ACC112 (cell line): ENCODE measurements at regions not wholly inside any gene's neighbourhood (a gene's known extent, or its start where the extent isn't known, plus 50 kb on each side); places are given as distances from the start of the nearest gene placed in this dataset.

Experiments
- H2AFZ ChIP-seq: fragments of 200-600 bp; sonication (generic); one replicate; pipeline ENCODE4 v1.6.0; 2017; ENCODE audit warnings: antibody characterized with exemption, low read length; ENCODE audit not compliant: unreplicated experiment
- H3K27ac ChIP-seq: fragments of 200-600 bp; sonication (generic); 2 replicates; pipeline ENCODE4 v1.5.1; 2014; ENCODE audit warnings: low read depth, mild to moderate bottlenecking, antibody characterized with exemption, low read length, moderate library complexity
- H3K27me3 ChIP-seq: fragments of 200-600 bp; sonication (generic); 2 replicates; pipeline ENCODE4 v1.6.1; 2014; ENCODE audit warnings: mild to moderate bottlenecking, antibody characterized with exemption, low read length, moderate library complexity, mixed read lengths; ENCODE audit not compliant: insufficient read depth
- H3K36me3 ChIP-seq: fragments of 200-600 bp; sonication (generic); 2 replicates; pipeline ENCODE4 v1.6.1; 2016; ENCODE audit warnings: mild to moderate bottlenecking, antibody characterized with exemption, low read length, moderate library complexity, mixed read lengths; ENCODE audit not compliant: insufficient read depth
- H3K4me1 ChIP-seq: fragments of 200-600 bp; sonication (generic); one replicate; pipeline ENCODE4 v1.6.1; 2016; ENCODE audit warnings: low read length, mixed read lengths; ENCODE audit not compliant: insufficient read depth, unreplicated experiment, control insufficient read depth
- H3K4me3 ChIP-seq: fragments of 200-600 bp; sonication (generic); 2 replicates; pipeline ENCODE4 v1.5.1; 2014; ENCODE audit warnings: mild to moderate bottlenecking, low read depth, low read length
- H3K79me2 ChIP-seq: fragments of 200-600 bp; sonication (generic); one replicate; pipeline ENCODE4 v1.6.0; 2016; ENCODE audit warnings: low read length; ENCODE audit not compliant: control insufficient read depth, unreplicated experiment, insufficient read depth

GRCh38 chr2:22485486-22485885 is 899.5 kb upstream of the KLHL29 start:
- H3K79me2 ChIP-seq = no peaks in the 10 kb centered on the region

GRCh38 chr2:22486343-22486742 is 898.6 kb upstream of the KLHL29 start:
- Histone ChIP-seq H2AFZ (no peak overlapping the region), H3K79me2 (no peaks in the 10 kb centered on the region), H3K27me3 (no peaks in the 10 kb centered on the region), H3K27ac (no peak overlapping the region), H3K4me1 (no peaks in the 10 kb centered on the region), H3K36me3 (no peaks in the 10 kb centered on the region), H3K4me3 (no peak overlapping the region)

More at GRCh38 chr2:22485486-22485885, 899.5 kb upstream of the KLHL29 start:
- H2AFZ ChIP-seq = no peak overlapping the region
- no peaks in the 10 kb centered on the region for H3K27me3 ChIP-seq
- H3K4me1 ChIP-seq = no peaks in the 10 kb centered on the region
- H3K36me3 ChIP-seq = no peaks in the 10 kb centered on the region
- H3K4me3 ChIP-seq = no peak overlapping the region
- H3K27ac ChIP-seq = no peak overlapping the region

GRCh38 chr2:22487036-22487435 is 897.9 kb upstream of the KLHL29 start:
- Histone ChIP-seq H3K36me3 (no peaks in the 10 kb centered on the region), H3K4me1 (no peaks in the 10 kb centered on the region), H2AFZ (no peak overlapping the region), H3K79me2 (no peaks in the 10 kb centered on the region), H3K27me3 (no peaks in the 10 kb centered on the region), H3K27ac (no peak overlapping the region), H3K4me3 (no peak overlapping the region)

- H3K4me3 ChIP-seq = no peak overlapping the region
- no peaks in the 10 kb centered on the region for H3K4me1 ChIP-seq
- H3K79me2 ChIP-seq = no peaks in the 10 kb centered on the region
- H2AFZ ChIP-seq = no peak overlapping the region
- H3K27ac ChIP-seq = no peak overlapping the region
- H3K27me3 ChIP-seq = no peaks in the 10 kb centered on the region
- H3K36me3 ChIP-seq = no peaks in the 10 kb centered on the region
Measured at GRCh38 chr2:22487541-22487940, 897.4 kb upstream of the KLHL29 start.

GRCh38 chr2:22491442-22491841 is 893.5 kb upstream of the KLHL29 start:
- Histone ChIP-seq H3K4me3 (no peak overlapping the region), H3K36me3 (no peaks in the 10 kb centered on the region), H3K27me3 (no peaks in the 10 kb centered on the region), H3K79me2 (no peaks in the 10 kb centered on the region), H3K4me1 (no peaks in the 10 kb centered on the region), H2AFZ (no peak overlapping the region), H3K27ac (no peak overlapping the region)

GRCh38 chr2:22494156-22494555 is 890.8 kb upstream of the KLHL29 start:
- Histone ChIP-seq H2AFZ (no peak overlapping the region), H3K4me3 (no peak overlapping the region), H3K27ac (no peak overlapping the region), H3K4me1 (no peaks in the 10 kb centered on the region), H3K36me3 (no peaks in the 10 kb centered on the region), H3K79me2 (no peaks in the 10 kb centered on the region), H3K27me3 (no peaks in the 10 kb centered on the region)

GRCh38 chr2:22497064-22497463 is 887.9 kb upstream of the KLHL29 start:
- Histone ChIP-seq H3K36me3 (no peaks in the 10 kb centered on the region), H2AFZ (no peak overlapping the region), H3K4me1 (no peaks in the 10 kb centered on the region), H3K27me3 (no peaks in the 10 kb centered on the region), H3K79me2 (no peaks in the 10 kb centered on the region), H3K27ac (no peak overlapping the region), H3K4me3 (no peak overlapping the region)

- no peaks in the 10 kb centered on the region for H3K79me2 ChIP-seq
- H3K27ac ChIP-seq = no peak overlapping the region
- H2AFZ ChIP-seq = no peak overlapping the region
- no peak overlapping the region for H3K4me3 ChIP-seq
- H3K4me1 ChIP-seq = no peaks in the 10 kb centered on the region
- H3K27me3 ChIP-seq = no peaks in the 10 kb centered on the region
- no peaks in the 10 kb centered on the region for H3K36me3 ChIP-seq
Measured at GRCh38 chr2:22497789-22498188, 887.2 kb upstream of the KLHL29 start.

- Histone ChIP-seq H3K36me3 (no peaks in the 10 kb centered on the region), H3K4me3 (no peak overlapping the region), H3K27me3 (no peaks in the 10 kb centered on the region), H3K27ac (no peak overlapping the region), H3K4me1 (no peaks in the 10 kb centered on the region), H3K79me2 (no peaks in the 10 kb centered on the region), H2AFZ (no peak overlapping the region)
Measured at GRCh38 chr2:22499082-22499839, 885.7 kb upstream of the KLHL29 start.

- H3K36me3 ChIP-seq = no peaks in the 10 kb centered on the region
Measured at GRCh38 chr2:22500555-22500935, 884.4 kb upstream of the KLHL29 start.

GRCh38 chr2:22501851-22502250 is 883.1 kb upstream of the KLHL29 start:
- H2AFZ ChIP-seq = no peak overlapping the region
- no peak overlapping the region for H3K27ac ChIP-seq
- H3K4me1 ChIP-seq = no peaks in the 10 kb centered on the region
- no peak overlapping the region for H3K4me3 ChIP-seq
- H3K36me3 ChIP-seq = no peaks in the 10 kb centered on the region
- no peaks in the 10 kb centered on the region for H3K27me3 ChIP-seq
- no peaks in the 10 kb centered on the region for H3K79me2 ChIP-seq

More at GRCh38 chr2:22500555-22500935, 884.4 kb upstream of the KLHL29 start:
- Histone ChIP-seq H2AFZ (no peak overlapping the region), H3K27ac (no peak overlapping the region), H3K79me2 (no peaks in the 10 kb centered on the region), H3K27me3 (no peaks in the 10 kb centered on the region), H3K4me3 (no peak overlapping the region), H3K4me1 (no peaks in the 10 kb centered on the region)
